ENCODE measurements at regions not wholly inside any gene's neighbourhood (a gene's known extent, or its start where the extent isn't known, plus 50 kb on each side); places are given as distances from the start of the nearest gene placed in this dataset.
"Not testable (repeated sequence)": the region's sequence is repeated elsewhere in the genome, so short reads cannot be mapped to it uniquely, and the experiment has no call there.

- no peak for DNase-seq (ENCODE audit: low read depth)
Measured at GRCh38 chr3:87793337-87793877, 265.4 kb downstream of the CGGBP1 start.

- DNase-seq (ENCODE audit: low read depth): no peak
Measured at GRCh38 chr3:87792534-87793336, 266.1 kb downstream of the CGGBP1 start, which contains the start of gene HTR1F. HTR1F (plus strand) TSS chr3:87792706.

DNA sequence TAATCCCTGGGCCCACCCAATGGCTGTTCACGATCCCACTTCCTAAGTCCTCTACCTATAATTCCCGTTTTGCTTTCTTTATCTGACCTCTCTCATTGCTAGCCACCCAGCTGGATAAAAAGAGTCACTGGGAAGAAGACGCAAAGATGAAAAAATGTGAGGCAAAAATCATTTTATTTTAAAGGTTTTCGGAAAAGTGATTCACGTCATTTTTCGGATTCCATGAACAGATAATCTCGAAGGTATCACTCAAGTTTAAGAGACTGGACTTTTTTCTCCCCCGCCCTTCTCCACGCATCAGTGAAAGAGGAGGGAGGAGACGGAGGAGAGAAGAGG, 266.6 kb downstream of the CGGBP1 start:
- no peak for DNase-seq (ENCODE audit: low read depth)

GRCh38 chr3:87791248-87792027, 267.4 kb downstream of the CGGBP1 start:
- no peak for DNase-seq (ENCODE audit: low read depth)

DNA sequence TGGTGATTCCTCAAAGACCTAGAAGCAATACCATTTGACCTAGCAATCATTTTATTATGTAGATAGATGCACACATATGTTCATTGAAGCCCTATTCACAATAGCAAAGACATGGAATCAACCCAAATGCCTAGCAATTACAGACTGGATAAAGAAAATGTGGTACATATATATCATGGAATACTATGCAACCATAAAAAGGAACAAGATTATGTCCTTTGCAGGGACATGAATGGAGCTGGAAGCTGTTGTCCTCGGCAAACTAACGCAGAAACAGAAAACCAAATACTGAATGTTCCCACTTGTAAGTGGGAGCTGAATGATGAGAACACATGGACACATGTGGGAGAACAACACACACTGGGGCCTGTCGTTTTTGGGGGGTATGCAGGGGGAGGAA, 269.8 kb downstream of the CGGBP1 start:
- DNase-seq (ENCODE audit: low read depth): not testable (repeated sequence)

DNA sequence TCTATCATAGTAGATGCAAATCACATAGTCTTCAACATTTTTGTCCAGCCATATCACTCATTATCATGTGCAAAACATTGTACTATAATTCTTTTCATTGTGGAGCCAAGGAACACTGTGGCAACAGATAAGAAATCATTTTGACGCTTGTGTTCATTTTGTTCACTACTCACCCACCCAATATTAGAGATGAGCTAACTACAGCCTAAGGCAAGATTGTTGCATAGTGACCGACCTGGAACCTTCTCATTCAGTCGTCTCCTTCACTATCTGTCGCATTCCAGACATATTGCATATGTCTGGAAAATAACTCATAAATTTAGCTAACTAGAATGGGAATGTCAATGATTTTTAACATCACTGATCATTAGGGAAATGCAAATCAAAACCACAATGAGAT, 270.3 kb downstream of the CGGBP1 start:
- DNase-seq (ENCODE audit: low read depth): no peak

DNA sequence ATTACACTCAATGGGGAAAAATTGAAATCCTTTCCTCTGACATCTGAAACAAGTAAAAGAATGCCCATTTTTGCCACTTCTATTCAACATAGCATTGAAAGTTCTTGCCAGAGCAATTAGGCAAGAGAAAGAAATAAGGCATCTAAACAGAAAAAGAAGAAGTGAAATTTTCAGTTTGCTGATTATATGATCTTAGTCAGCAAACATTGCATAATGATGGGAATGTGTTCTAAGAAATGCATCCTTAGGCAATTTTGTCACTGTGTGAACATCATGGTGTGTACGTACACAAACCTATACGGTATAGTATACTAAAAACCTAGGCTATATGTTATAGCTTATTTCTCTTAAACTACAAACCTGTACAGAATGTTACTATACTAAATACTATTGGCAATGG, 278.0 kb downstream of the CGGBP1 start:
- no peak for DNase-seq (ENCODE audit: low read depth)

- no peak for DNase-seq (ENCODE audit: low read depth)
Measured at GRCh38 chr3:87778876-87779275, 279.9 kb downstream of the CGGBP1 start.

GRCh38 chr3:87771337-87772192, 287.2 kb downstream of the CGGBP1 start:
- DNase-seq (ENCODE audit: low read depth): no peak

GRCh38 chr3:87766721-87767120, 292.1 kb downstream of the CGGBP1 start:
- DNase-seq (ENCODE audit: low read depth): no peak

DNA sequence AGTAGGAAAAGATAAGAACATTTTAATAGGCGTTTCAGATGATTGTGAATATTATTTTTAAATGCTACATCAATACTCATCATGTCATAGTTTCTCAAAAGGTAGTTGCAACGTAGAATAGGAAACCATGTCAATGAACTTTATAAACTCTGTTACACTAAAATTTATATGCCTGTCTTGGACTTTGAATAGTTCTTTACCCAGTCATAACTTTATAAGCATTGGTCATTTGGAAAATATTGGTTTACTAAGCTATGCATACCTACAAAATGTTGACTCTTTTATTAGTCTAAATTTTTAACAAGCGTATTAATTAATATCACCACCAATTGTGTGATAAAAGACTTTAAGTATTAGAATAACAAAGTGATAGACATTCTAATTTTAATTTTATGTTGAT, 293.5 kb downstream of the CGGBP1 start:
- DNase-seq (ENCODE audit: low read depth): no peak

GRCh38 chr3:87761795-87762194, 297.0 kb downstream of the CGGBP1 start:
- no peak for DNase-seq (ENCODE audit: low read depth)

- no peak for DNase-seq (ENCODE audit: low read depth)
Measured at GRCh38 chr3:87761341-87761740, 297.5 kb downstream of the CGGBP1 start.

GRCh38 chr3:87756616-87757015, 302.2 kb downstream of the CGGBP1 start:
- DNase-seq (ENCODE audit: low read depth): no peak

DNA sequence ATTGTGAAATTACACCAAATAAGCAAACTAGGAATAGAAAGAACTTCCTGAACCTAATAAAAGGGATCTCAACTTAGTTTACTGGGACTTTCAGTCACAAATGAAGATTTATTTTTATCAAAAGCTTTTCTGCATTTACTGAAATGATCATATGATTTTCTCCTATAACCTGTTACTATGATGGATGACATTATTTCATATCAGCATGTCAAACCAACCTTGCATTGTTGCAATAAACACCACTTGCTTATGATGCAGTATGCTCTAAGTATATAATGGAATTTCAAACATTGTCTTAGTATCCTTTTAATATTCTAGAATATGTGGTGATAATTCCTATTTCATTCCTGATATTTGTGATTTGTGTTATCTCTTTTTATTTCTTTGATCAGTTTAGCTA, 303.0 kb downstream of the CGGBP1 start:
- no peak for DNase-seq (ENCODE audit: low read depth)

DNA sequence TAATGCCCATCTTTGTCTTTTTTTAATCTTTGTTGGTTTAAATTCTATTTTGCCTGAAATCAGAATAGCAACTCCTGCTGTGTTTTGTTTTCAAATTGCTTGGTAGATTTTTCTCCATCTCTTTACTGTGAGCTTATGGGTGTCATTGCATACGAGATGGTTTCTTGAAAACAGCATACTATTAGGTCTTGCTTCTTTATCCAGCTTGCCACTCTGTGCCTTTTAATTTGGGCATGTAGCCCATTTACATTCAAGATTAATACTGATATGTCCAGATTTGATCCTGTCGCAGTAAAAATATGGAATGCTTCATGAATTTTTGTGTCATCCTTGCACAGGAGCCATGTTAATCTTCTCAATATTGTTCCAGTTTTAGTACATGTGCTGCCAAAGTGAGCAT, 316.6 kb downstream of the CGGBP1 start:
- DNase-seq (ENCODE audit: low read depth): no peak

DNA sequence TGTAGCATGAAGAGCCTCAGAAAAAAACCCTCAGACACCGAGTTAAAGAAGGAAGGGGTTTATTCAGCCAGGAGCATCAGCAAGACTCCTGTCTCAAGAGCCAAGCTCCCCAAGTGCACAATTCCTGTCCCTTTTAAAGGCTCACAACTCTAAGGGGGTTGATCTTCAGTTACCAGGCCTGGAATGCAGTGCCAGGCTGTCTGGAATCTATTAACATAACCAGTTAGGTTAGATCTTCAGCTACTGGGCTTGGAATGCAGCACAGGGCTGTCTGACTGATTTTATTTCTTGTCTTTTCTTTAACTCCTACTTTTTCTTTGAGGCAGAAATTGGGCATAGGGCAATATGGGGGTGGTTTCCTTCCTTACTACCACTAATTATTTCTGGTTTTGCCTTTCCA, 317.9 kb downstream of the CGGBP1 start:
- DNase-seq (ENCODE audit: low read depth): not testable (repeated sequence)

- not testable (repeated sequence) for DNase-seq (ENCODE audit: low read depth)
Measured at GRCh38 chr3:87737817-87738216, 321.0 kb downstream of the CGGBP1 start.

GRCh38 chr3:87733671-87734367, 325.0 kb downstream of the CGGBP1 start:
- DNase-seq (ENCODE audit: low read depth): no peak

GRCh38 chr3:87732294-87732693, 326.5 kb downstream of the CGGBP1 start:
- no peak for DNase-seq (ENCODE audit: low read depth)

DNA sequence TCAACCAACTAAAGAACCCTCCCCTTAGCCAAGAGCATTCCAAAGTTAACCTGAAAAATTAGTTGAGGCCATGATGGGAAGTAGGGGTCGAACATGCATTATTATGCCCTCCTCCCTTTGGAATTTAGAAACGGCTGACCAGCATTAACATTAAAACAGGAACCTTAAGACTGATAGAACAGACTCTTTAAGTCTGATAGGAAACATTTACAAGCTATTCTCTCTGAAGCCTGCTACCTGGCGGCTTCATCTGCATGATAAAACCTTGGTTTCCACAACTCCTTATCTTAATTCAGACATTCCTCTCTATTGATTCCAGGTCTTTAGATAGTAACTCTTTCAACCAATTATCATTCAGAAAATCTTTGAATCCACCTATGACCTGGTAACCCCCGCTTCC, 331.0 kb downstream of the CGGBP1 start:
- no peak for DNase-seq (ENCODE audit: low read depth)

DNA sequence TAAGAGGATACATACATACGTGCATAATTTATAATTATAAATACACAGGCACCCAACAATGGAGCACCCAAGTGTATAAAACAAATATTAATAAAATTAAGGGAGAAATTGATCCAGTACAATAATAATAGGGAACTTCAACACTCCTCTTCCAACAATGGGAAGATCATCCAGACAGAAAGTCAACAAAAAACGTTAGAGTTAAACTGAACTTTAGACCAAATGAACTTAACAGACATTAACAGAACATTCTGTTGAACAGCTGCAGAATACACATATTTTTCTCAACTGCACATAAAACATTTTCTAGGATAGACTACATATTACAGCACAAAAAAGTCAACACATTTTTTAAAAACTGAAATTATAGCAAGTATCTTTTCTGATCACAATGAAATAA, 339.7 kb downstream of the CGGBP1 start:
- no peak for DNase-seq (ENCODE audit: low read depth)

All from activated T-helper 9 cell treated with anti-CD3 and anti-CD28 coated beads, Interleukin-2, amount 50 U/mL, for 16 hours (primary cell).